H9 (cell line): ENCODE measurements at regions not wholly inside any gene's neighbourhood (a gene's known extent, or its start where the extent isn't known, plus 50 kb on each side); places are given as distances from the start of the nearest gene placed in this dataset.

Source experiments
- DNase-seq: peaks from one replicate; pipeline ENCODE4 v3.0.0-alpha.2; 2017
- H2AFZ ChIP-seq: one replicate; pipeline ENCODE4 v1.6.1; 2013; ENCODE audit warnings: mild to moderate bottlenecking, low read length, control low read depth, moderate library complexity
- H2AK5ac ChIP-seq: 2 replicates; pipeline ENCODE4 v1.6.1; 2013; ENCODE audit warnings: low read length, control low read depth, mixed read lengths; ENCODE audit not compliant: insufficient read length
- H2BK120ac ChIP-seq: one replicate; pipeline ENCODE4 v1.6.1; 2013; ENCODE audit warnings: low read depth, mild to moderate bottlenecking, low read length, control low read depth, inconsistent platforms; ENCODE audit not compliant: poor library complexity, severe bottlenecking
- H2BK12ac ChIP-seq: 2 replicates; pipeline ENCODE4 v1.6.1; 2013; ENCODE audit warnings: low read length, control low read depth, mixed read lengths, low read depth; ENCODE audit not compliant: insufficient read length
- H2BK15ac ChIP-seq: 2 replicates; pipeline ENCODE4 v1.6.1; 2013; ENCODE audit warnings: low read depth, low read length, control low read depth
- H2BK20ac ChIP-seq: one replicate; pipeline ENCODE4 v1.6.1; 2013; ENCODE audit warnings: low read depth, mild to moderate bottlenecking, low read length, control low read depth, inconsistent platforms; ENCODE audit not compliant: poor library complexity, severe bottlenecking
- H2BK5ac ChIP-seq: 2 replicates; pipeline ENCODE4 v1.6.1; 2013; ENCODE audit warnings: low read length, control low read depth, mixed read lengths; ENCODE audit not compliant: insufficient read length
- H3K14ac ChIP-seq: 2 replicates; pipeline ENCODE4 v1.6.1; 2013; ENCODE audit warnings: low read length, control low read depth; ENCODE audit not compliant: insufficient read depth
- H3K18ac ChIP-seq: 2 replicates; pipeline ENCODE4 v1.6.1; 2013; ENCODE audit warnings: low read depth, mild to moderate bottlenecking, mixed read lengths, low read length, control low read depth; ENCODE audit not compliant: insufficient read length
- H3K23ac ChIP-seq: 2 replicates; pipeline ENCODE4 v1.6.1; 2013; ENCODE audit warnings: low read length, control low read depth, mixed read lengths, low read depth; ENCODE audit not compliant: insufficient read length
- H3K23me2 ChIP-seq: 2 replicates; pipeline ENCODE4 v1.6.1; 2013; ENCODE audit warnings: low read depth, mild to moderate bottlenecking, mixed read lengths, low read length, control low read depth; ENCODE audit not compliant: insufficient read length, poor library complexity, severe bottlenecking
- H3K27ac ChIP-seq: 2 replicates; pipeline ENCODE4 v1.5.1; 2013; ENCODE audit warnings: low read length, control low read depth, mixed read lengths, low read depth; ENCODE audit not compliant: insufficient read length
- H3K27me3 ChIP-seq: 2 replicates; pipeline ENCODE4 v1.6.1; 2013; ENCODE audit warnings: low read length, control low read depth, inconsistent platforms; ENCODE audit not compliant: insufficient read depth
- H3K4ac ChIP-seq: 2 replicates; pipeline ENCODE4 v1.6.1; 2013; ENCODE audit warnings: low read depth, mild to moderate bottlenecking, control low read depth, inconsistent platforms, low read length, moderate library complexity
- H3K4me1 ChIP-seq: 2 replicates; pipeline ENCODE4 v1.6.1; 2013; ENCODE audit warnings: low read length, control low read depth, inconsistent platforms; ENCODE audit not compliant: insufficient read depth
- H3K4me2 ChIP-seq: 2 replicates; pipeline ENCODE4 v1.6.1; 2013; ENCODE audit warnings: low read length, control low read depth, mixed read lengths; ENCODE audit not compliant: insufficient read length, insufficient read depth
- H3K56ac ChIP-seq: 2 replicates; pipeline ENCODE4 v1.6.1; 2013; ENCODE audit warnings: low read depth, mild to moderate bottlenecking, mixed read lengths, low read length, control low read depth; ENCODE audit not compliant: insufficient read length
- H3K79me1 ChIP-seq: 2 replicates; pipeline ENCODE4 v1.6.1; 2013; ENCODE audit warnings: low read depth, mild to moderate bottlenecking, moderate library complexity, low read length, control low read depth, inconsistent platforms; ENCODE audit not compliant: insufficient read depth, poor library complexity, severe bottlenecking
- H3K79me2 ChIP-seq: 2 replicates; pipeline ENCODE4 v1.6.1; 2013; ENCODE audit warnings: low read length, control low read depth, inconsistent platforms; ENCODE audit not compliant: insufficient read depth
- H3K9ac ChIP-seq: 2 replicates; pipeline ENCODE4 v1.6.1; 2013; ENCODE audit warnings: low read length, control low read depth, mixed read lengths; ENCODE audit not compliant: insufficient read length; ENCODE audit errors: extremely low read depth
- H3K9me3 ChIP-seq: one replicate; pipeline ENCODE4 v1.6.1; 2013; ENCODE audit warnings: low read depth, low read length, inconsistent platforms; ENCODE audit not compliant: control insufficient read depth
- H3T11ph ChIP-seq: one replicate; pipeline ENCODE4 v1.6.1; 2013; ENCODE audit warnings: mild to moderate bottlenecking, low read length, control low read depth, inconsistent platforms
- H4K20me1 ChIP-seq: one replicate; pipeline ENCODE4 v1.6.1; 2013; ENCODE audit not compliant: control insufficient read depth, insufficient read length, insufficient read depth
- H4K5ac ChIP-seq: 2 replicates; pipeline ENCODE4 v1.6.1; 2013; ENCODE audit warnings: low read depth, mild to moderate bottlenecking, mixed read lengths, low read length, control low read depth; ENCODE audit not compliant: insufficient read length
- H4K8ac ChIP-seq: replicated peaks from 2 replicates; pipeline ENCODE4 v1.6.1; 2013; ENCODE audit warnings: low read length, control low read depth, mixed read lengths, low read depth; ENCODE audit not compliant: insufficient read length
- H4K91ac ChIP-seq: 2 replicates; pipeline ENCODE4 v1.6.1; 2013; ENCODE audit warnings: low read depth, mild to moderate bottlenecking, moderate library complexity, mixed read lengths, low read length, control low read depth; ENCODE audit not compliant: insufficient read length
- H3K27ac Mint-ChIP-seq, 3 experiments: 2 replicates in 2 of 3; 3 replicates in 1 of 3; pipeline ENCODE4 v1.8.0; 2020 to 2021; ENCODE audit warnings: mixed read lengths in 3 of 3, mild to moderate bottlenecking in 1 of 3, moderate library complexity in 1 of 3
- H3K27me3 Mint-ChIP-seq: 2 replicates; pipeline ENCODE4 v1.8.0; 2021; ENCODE audit warnings: low read depth, mild to moderate bottlenecking, moderate library complexity, mixed read lengths
- H3K36me3 Mint-ChIP-seq, 3 experiments: 2 replicates in 2 of 3; 3 replicates in 1 of 3; pipeline ENCODE4 v1.8.0; 2020 to 2021; ENCODE audit warnings: low read depth in 3 of 3, mixed read lengths in 3 of 3; ENCODE audit not compliant: insufficient read depth in 1 of 3
- H3K4me1 Mint-ChIP-seq, 2 experiments: 2 replicates each; pipeline ENCODE4 v1.8.0; 2020; ENCODE audit warnings: mixed read lengths in 2 of 2
- H3K4me3 Mint-ChIP-seq, 2 experiments: 2 replicates in 1 of 2; 3 replicates in 1 of 2; pipeline ENCODE4 v1.8.0; 2020 to 2021; ENCODE audit warnings: mild to moderate bottlenecking in 2 of 2, mixed read lengths in 2 of 2, moderate library complexity in 1 of 2
- H3K9me3 Mint-ChIP-seq, 2 experiments: 2 replicates in 1 of 2; 3 replicates in 1 of 2; pipeline ENCODE4 v1.8.0; 2020; ENCODE audit warnings: mild to moderate bottlenecking in 2 of 2, mixed read lengths in 2 of 2, moderate library complexity in 1 of 2
- TF ChIP-seq, protein P1 (sequence below): fragments of 200-600 bp; sonication (generic); conservative IDR thresholded peaks from 3 replicates; pipeline ENCODE4 v1.8.0; 2021; ENCODE audit warnings: antibody characterized with exemption, mild to moderate bottlenecking

- Histone ChIP-seq H3K56ac (no peak overlapping the region), H3K27ac (no peak overlapping the region), H3K79me1 (no peaks in the 10 kb centered on the region), H2BK15ac (no peak overlapping the region), H3K9me3 (no peaks in the 10 kb centered on the region), H2BK12ac (no peak overlapping the region), H4K20me1 (no peaks in the 10 kb centered on the region), H3K23me2 (no peaks in the 10 kb centered on the region), H3T11ph (no peak overlapping the region), H3K14ac (no peak overlapping the region), H2BK120ac (no peak overlapping the region), H4K5ac (no peak overlapping the region), H3K23ac (no peak overlapping the region), H2AFZ (no peak overlapping the region), H3K27me3 (no peaks in the 10 kb centered on the region), H3K79me2 (no peaks in the 10 kb centered on the region), H4K91ac (no peak overlapping the region), H2BK20ac (no peak overlapping the region), H4K8ac (no peak overlapping the region), H3K9ac (no peak overlapping the region), H2BK5ac (no peak overlapping the region), H3K4me2 (no peak overlapping the region), H2AK5ac (no peak overlapping the region), H3K18ac (no peak overlapping the region), H3K4me1 (no peaks in the 10 kb centered on the region), H3K4ac (no peak overlapping the region)
- H3K4me3 Mint-ChIP-seq, result no peak overlapping the region
- no peak for DNase-seq
- TF ChIP-seq, protein P1, sequence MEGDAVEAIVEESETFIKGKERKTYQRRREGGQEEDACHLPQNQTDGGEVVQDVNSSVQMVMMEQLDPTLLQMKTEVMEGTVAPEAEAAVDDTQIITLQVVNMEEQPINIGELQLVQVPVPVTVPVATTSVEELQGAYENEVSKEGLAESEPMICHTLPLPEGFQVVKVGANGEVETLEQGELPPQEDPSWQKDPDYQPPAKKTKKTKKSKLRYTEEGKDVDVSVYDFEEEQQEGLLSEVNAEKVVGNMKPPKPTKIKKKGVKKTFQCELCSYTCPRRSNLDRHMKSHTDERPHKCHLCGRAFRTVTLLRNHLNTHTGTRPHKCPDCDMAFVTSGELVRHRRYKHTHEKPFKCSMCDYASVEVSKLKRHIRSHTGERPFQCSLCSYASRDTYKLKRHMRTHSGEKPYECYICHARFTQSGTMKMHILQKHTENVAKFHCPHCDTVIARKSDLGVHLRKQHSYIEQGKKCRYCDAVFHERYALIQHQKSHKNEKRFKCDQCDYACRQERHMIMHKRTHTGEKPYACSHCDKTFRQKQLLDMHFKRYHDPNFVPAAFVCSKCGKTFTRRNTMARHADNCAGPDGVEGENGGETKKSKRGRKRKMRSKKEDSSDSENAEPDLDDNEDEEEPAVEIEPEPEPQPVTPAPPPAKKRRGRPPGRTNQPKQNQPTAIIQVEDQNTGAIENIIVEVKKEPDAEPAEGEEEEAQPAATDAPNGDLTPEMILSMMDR, result no peak
- no peaks in the 10 kb centered on the region for H3K36me3 Mint-ChIP-seq
- no peaks in the 10 kb centered on the region for H3K9me3 Mint-ChIP-seq
- no peak overlapping the region for H3K27ac Mint-ChIP-seq
- H3K27me3 Mint-ChIP-seq, result peaks cover 2% of the 10 kb centered on the region
- no peaks in the 10 kb centered on the region for H3K4me1 Mint-ChIP-seq
These were observed 190.1 kb downstream of the ESM1 start for GRCh38 chr5:54795284-54795683.
